ENCODE measurements at regions not wholly inside any gene's neighbourhood (a gene's known extent, or its start where the extent isn't known, plus 50 kb on each side); places are given as distances from the start of the nearest gene placed in this dataset.
"Not testable (repeated sequence)": the region's sequence is repeated elsewhere in the genome, so short reads cannot be mapped to it uniquely, and the experiment has no call there.

GRCh38 chr5:136594416-136594815, 229.1 kb upstream of the TRPC7 start:
- peaks cover 0 to 17% (median 2%) of the 10 kb centered on the region in 7 donors for H3K9me3 Mint-ChIP-seq
- Histone ChIP-seq H3K36me3 (ENCODE audit: control insufficient read depth, insufficient read depth, low read length) (no peaks in the 10 kb centered on the region), H3K27ac (ENCODE audit: insufficient read depth, low read length, poor library complexity, severe bottlenecking) (no peak overlapping the region), H3K9me3 (ENCODE audit: control insufficient read depth in 2 of 2, low read length in 2 of 2) (no peaks in the 10 kb centered on the region), H3K27me3 (ENCODE audit: control insufficient read depth, insufficient read depth, low read length) (no peaks in the 10 kb centered on the region), H3K4me3 (ENCODE audit: low read depth, low read length) (no peak overlapping the region), H3K4me1 (ENCODE audit: control insufficient read depth, insufficient read depth, low read length, poor library complexity, severe bottlenecking) (no peaks in the 10 kb centered on the region)
- no peaks in the 10 kb centered on the region for H3K4me1 Mint-ChIP-seq
- no peak overlapping the region for H3K27ac Mint-ChIP-seq
- H3K27me3 Mint-ChIP-seq = peaks cover 5% of the 10 kb centered on the region
- no peak for DNase-seq
- no peak for ATAC-seq (ENCODE audit: low read depth in 2 of 2)
- H3K36me3 Mint-ChIP-seq = no peaks in the 10 kb centered on the region
- no peak overlapping the region for H3K4me3 Mint-ChIP-seq

GRCh38 chr5:136590581-136590980, 225.2 kb upstream of the TRPC7 start:
- Mint-ChIP-seq H3K4me1 (no peaks in the 10 kb centered on the region), H3K4me3 (no peak overlapping the region), H3K27ac (no peak overlapping the region), H3K9me3 (peaks cover 0 to 22% (median 4%) of the 10 kb centered on the region in 7 donors), H3K27me3 (peaks cover 2% of the 10 kb centered on the region), H3K36me3 (no peaks in the 10 kb centered on the region)
- Histone ChIP-seq H3K36me3 (ENCODE audit: control insufficient read depth, insufficient read depth, low read length) (no peaks in the 10 kb centered on the region), H3K9me3 (ENCODE audit: control insufficient read depth in 2 of 2, low read length in 2 of 2) (no peaks in the 10 kb centered on the region), H3K27ac (ENCODE audit: insufficient read depth, low read length, poor library complexity, severe bottlenecking) (no peak overlapping the region), H3K27me3 (ENCODE audit: control insufficient read depth, insufficient read depth, low read length) (no peaks in the 10 kb centered on the region), H3K4me3 (ENCODE audit: low read depth, low read length) (no peak overlapping the region), H3K4me1 (ENCODE audit: control insufficient read depth, insufficient read depth, low read length, poor library complexity, severe bottlenecking) (no peaks in the 10 kb centered on the region)
- ATAC-seq (ENCODE audit: low read depth in 2 of 2) (no peak), DNase-seq (no peak)

GRCh38 chr5:136586196-136586595, 220.9 kb upstream of the TRPC7 start:
- no peaks in the 10 kb centered on the region for H3K27me3 Mint-ChIP-seq
- H3K4me1 Mint-ChIP-seq = no peaks in the 10 kb centered on the region
- no peaks in the 10 kb centered on the region for H3K27me3 ChIP-seq (ENCODE audit: control insufficient read depth, insufficient read depth, low read length)
- no peaks in the 10 kb centered on the region for H3K4me1 ChIP-seq (ENCODE audit: control insufficient read depth, insufficient read depth, low read length, poor library complexity, severe bottlenecking)
- H3K36me3 ChIP-seq (ENCODE audit: control insufficient read depth, insufficient read depth, low read length) = no peaks in the 10 kb centered on the region
- ATAC-seq (ENCODE audit: low read depth in 2 of 2) (no peak), DNase-seq (no peak)
- no peaks in the 10 kb centered on the region for H3K36me3 Mint-ChIP-seq
- no peaks in the 10 kb centered on the region for H3K9me3 ChIP-seq (ENCODE audit: control insufficient read depth in 2 of 2, low read length in 2 of 2)
- no peak overlapping the region for H3K27ac Mint-ChIP-seq
- H3K4me3 Mint-ChIP-seq = no peak overlapping the region
- no peak overlapping the region for H3K27ac ChIP-seq (ENCODE audit: insufficient read depth, low read length, poor library complexity, severe bottlenecking)
- H3K9me3 Mint-ChIP-seq = peaks cover 0 to 12% (median 4%) of the 10 kb centered on the region in 7 donors
- H3K4me3 ChIP-seq (ENCODE audit: low read depth, low read length) = no peak overlapping the region

GRCh38 chr5:136584474-136584873, 219.1 kb upstream of the TRPC7 start:
- no peak overlapping the region for H3K4me3 Mint-ChIP-seq
- Histone ChIP-seq H3K4me3 (ENCODE audit: low read depth, low read length) (no peak overlapping the region), H3K9me3 (ENCODE audit: control insufficient read depth in 2 of 2, low read length in 2 of 2) (no peaks in the 10 kb centered on the region), H3K4me1 (ENCODE audit: control insufficient read depth, insufficient read depth, low read length, poor library complexity, severe bottlenecking) (no peaks in the 10 kb centered on the region), H3K36me3 (ENCODE audit: control insufficient read depth, insufficient read depth, low read length) (no peaks in the 10 kb centered on the region), H3K27me3 (ENCODE audit: control insufficient read depth, insufficient read depth, low read length) (no peaks in the 10 kb centered on the region), H3K27ac (ENCODE audit: insufficient read depth, low read length, poor library complexity, severe bottlenecking) (no peak overlapping the region)
- H3K27me3 Mint-ChIP-seq = no peaks in the 10 kb centered on the region
- H3K9me3 Mint-ChIP-seq = peaks cover 0 to 11% (median 4%) of the 10 kb centered on the region in 7 donors
- H3K27ac Mint-ChIP-seq = peak overlapping the region in 1 of 3 donors; percentile 39
- H3K36me3 Mint-ChIP-seq = no peaks in the 10 kb centered on the region
- DNase-seq = no peak
- H3K4me1 Mint-ChIP-seq = no peaks in the 10 kb centered on the region
- ATAC-seq (ENCODE audit: low read depth in 2 of 2) = no peak

- no peaks in the 10 kb centered on the region for H3K9me3 ChIP-seq (ENCODE audit: control insufficient read depth in 2 of 2, low read length in 2 of 2)
- H3K4me1 ChIP-seq (ENCODE audit: control insufficient read depth, insufficient read depth, low read length, poor library complexity, severe bottlenecking) = no peaks in the 10 kb centered on the region
- H3K36me3 Mint-ChIP-seq = no peaks in the 10 kb centered on the region
- no peaks in the 10 kb centered on the region for H3K27me3 Mint-ChIP-seq
- ATAC-seq (ENCODE audit: low read depth in 2 of 2) (no peak), DNase-seq (no peak)
- no peak overlapping the region for H3K27ac ChIP-seq (ENCODE audit: insufficient read depth, low read length, poor library complexity, severe bottlenecking)
- no peak overlapping the region for H3K4me3 ChIP-seq (ENCODE audit: low read depth, low read length)
- H3K4me1 Mint-ChIP-seq = no peaks in the 10 kb centered on the region
- peaks cover 0 to 5% (median 4%) of the 10 kb centered on the region in 7 donors for H3K9me3 Mint-ChIP-seq
- no peak overlapping the region for H3K27ac Mint-ChIP-seq
- no peaks in the 10 kb centered on the region for H3K36me3 ChIP-seq (ENCODE audit: control insufficient read depth, insufficient read depth, low read length)
- H3K4me3 Mint-ChIP-seq = no peak overlapping the region
- H3K27me3 ChIP-seq (ENCODE audit: control insufficient read depth, insufficient read depth, low read length) = no peaks in the 10 kb centered on the region
These were observed 213.9 kb upstream of the TRPC7 start for GRCh38 chr5:136579238-136579637.

GRCh38 chr5:136569875-136570274, 204.5 kb upstream of the TRPC7 start:
- peaks cover 0 to 24% (median 7%) of the 10 kb centered on the region in 4 donors for H3K4me1 Mint-ChIP-seq
- H3K36me3 Mint-ChIP-seq; H3K4me3 ChIP-seq (ENCODE audit: low read depth, low read length); H3K36me3 ChIP-seq (ENCODE audit: control insufficient read depth, insufficient read depth, low read length); H3K4me1 ChIP-seq (ENCODE audit: control insufficient read depth, insufficient read depth, low read length, poor library complexity, severe bottlenecking); DNase-seq; H3K27me3 Mint-ChIP-seq; H3K9me3 ChIP-seq (ENCODE audit: control insufficient read depth in 2 of 2, low read length in 2 of 2); H3K27me3 ChIP-seq (ENCODE audit: control insufficient read depth, insufficient read depth, low read length); H3K4me3 Mint-ChIP-seq; H3K27ac ChIP-seq (ENCODE audit: insufficient read depth, low read length, poor library complexity, severe bottlenecking); ATAC-seq (ENCODE audit: low read depth in 2 of 2): not testable (repeated sequence)
- H3K27ac Mint-ChIP-seq = peak overlapping the region in 1 of 3 donors; percentile 57
- H3K9me3 Mint-ChIP-seq = peaks cover 2 to 13% (median 3%) of the 10 kb centered on the region in 7 donors

GRCh38 chr5:136565457-136565856, 200.1 kb upstream of the TRPC7 start:
- not testable (repeated sequence) for H3K4me1 ChIP-seq (ENCODE audit: control insufficient read depth, insufficient read depth, low read length, poor library complexity, severe bottlenecking); H3K36me3 Mint-ChIP-seq; H3K27me3 Mint-ChIP-seq; H3K27me3 ChIP-seq (ENCODE audit: control insufficient read depth, insufficient read depth, low read length); H3K27ac ChIP-seq (ENCODE audit: insufficient read depth, low read length, poor library complexity, severe bottlenecking); ATAC-seq (ENCODE audit: low read depth in 2 of 2); DNase-seq; H3K9me3 ChIP-seq (ENCODE audit: control insufficient read depth in 2 of 2, low read length in 2 of 2); H3K36me3 ChIP-seq (ENCODE audit: control insufficient read depth, insufficient read depth, low read length); H3K4me3 ChIP-seq (ENCODE audit: low read depth, low read length)
- Mint-ChIP-seq H3K9me3 (peaks cover 1 to 23% (median 4%) of the 10 kb centered on the region in 7 donors), H3K4me1 (peaks cover 0 to 56% (median 31%) of the 10 kb centered on the region in 4 donors), H3K4me3 (peak overlapping the region; percentile 22 to 88 (median 48)), H3K27ac (peak overlapping the region in 2 of 3 donors; percentile 63 to 83)

- not testable (repeated sequence) for H3K4me3 ChIP-seq (ENCODE audit: low read depth, low read length); H3K27ac ChIP-seq (ENCODE audit: insufficient read depth, low read length, poor library complexity, severe bottlenecking); H3K9me3 ChIP-seq (ENCODE audit: control insufficient read depth in 2 of 2, low read length in 2 of 2); H3K4me1 ChIP-seq (ENCODE audit: control insufficient read depth, insufficient read depth, low read length, poor library complexity, severe bottlenecking); ATAC-seq (ENCODE audit: low read depth in 2 of 2); H3K27me3 ChIP-seq (ENCODE audit: control insufficient read depth, insufficient read depth, low read length); H3K36me3 Mint-ChIP-seq; H3K36me3 ChIP-seq (ENCODE audit: control insufficient read depth, insufficient read depth, low read length); H3K27me3 Mint-ChIP-seq
- Mint-ChIP-seq H3K9me3 (peaks cover 1 to 23% (median 4%) of the 10 kb centered on the region in 7 donors), H3K4me1 (peaks cover 0 to 57% (median 33%) of the 10 kb centered on the region in 4 donors), H3K4me3 (peak overlapping the region; percentile 22 to 88 (median 48)), H3K27ac (peak overlapping the region; percentile 15 to 83 (median 63))
- DNase-seq = peak in 1 of 3 donors; percentile 39
These were observed 199.7 kb upstream of the TRPC7 start for GRCh38 chr5:136565050-136565449.
